Left ventricle myocardium superior (tissue), 1 donor: ENCODE measurements at regions not wholly inside any gene's neighbourhood (a gene's known extent, or its start where the extent isn't known, plus 50 kb on each side); places are given as distances from the start of the nearest gene placed in this dataset.
"Not testable (repeated sequence)": the region's sequence is repeated elsewhere in the genome, so short reads cannot be mapped to it uniquely, and the experiment has no call there.

ENCODE experiments used
- ATAC-seq: fragments of 200-7000 bp; cut with Tn5 transposase; one replicate; pipeline ENCODE4 v1.9.1; 2020; ENCODE audit warnings: mild to moderate bottlenecking, moderate library complexity
- DNase-seq: peaks from one replicate; pipeline ENCODE4 v3.0.0-alpha.2; 2020
- intact Hi-C: fragments of 100-400 bp; cut with micrococcal nuclease; formaldehyde crosslinking; loops from one replicate; pipeline ENCODE4 v1.11.0; 2022
- donor health status: DM: no; HTN: yes; CAD: no; lungs with severe emphysema.

DNA sequence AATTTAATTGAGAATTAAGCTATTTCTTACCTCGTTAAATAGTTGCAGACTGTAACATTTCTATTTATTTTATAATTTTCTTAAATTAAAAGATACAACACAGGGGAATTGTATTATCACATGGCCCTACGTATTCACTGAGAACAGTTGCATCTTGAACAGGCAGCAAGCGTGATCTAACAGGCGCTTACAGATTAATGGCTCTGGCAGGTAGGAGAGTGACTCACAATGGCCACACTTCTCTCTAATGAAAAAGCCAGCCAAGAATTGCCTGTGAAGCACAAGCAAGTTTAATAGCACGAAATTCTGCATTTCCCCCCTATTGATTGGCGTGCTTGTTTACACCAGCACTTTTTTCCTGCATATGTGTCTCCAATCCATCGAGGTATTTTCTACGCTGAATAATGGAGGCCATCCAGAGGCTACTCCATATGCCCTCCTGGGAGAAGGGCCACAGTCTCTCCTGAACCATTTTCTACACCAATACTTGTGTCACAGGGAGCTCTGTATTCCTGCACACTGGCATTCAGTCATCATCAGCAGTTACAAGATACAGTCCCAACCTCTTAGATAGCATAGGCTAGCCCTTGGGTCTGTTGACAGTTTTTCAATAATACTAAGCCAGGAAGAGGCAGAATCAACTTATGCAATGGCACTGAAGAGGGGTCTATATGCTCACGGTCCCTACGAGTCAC is 150.6 kb upstream of the PLD5 start:
- intact Hi-C loops = no loop called here
- ATAC-seq = no peak
- no peak for DNase-seq

DNA sequence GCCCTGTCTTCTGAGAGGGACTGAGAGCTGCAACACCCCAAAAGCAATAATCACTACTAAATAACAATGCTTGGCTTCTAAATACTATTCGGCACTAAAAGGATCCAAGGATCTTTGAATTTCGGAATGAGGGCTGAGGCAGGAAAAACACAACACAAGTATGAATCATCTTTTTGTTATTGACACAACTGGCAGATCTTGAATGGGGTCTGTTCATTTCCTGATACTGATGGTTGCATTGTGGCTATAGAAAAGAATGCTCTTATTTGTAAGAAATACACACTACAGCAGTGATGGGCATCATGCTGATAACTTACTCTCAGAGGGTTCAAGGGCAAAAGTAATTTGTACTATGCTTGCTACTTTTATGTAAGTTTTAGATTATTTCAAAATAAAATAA is 149.2 kb upstream of the PLD5 start:
- ATAC-seq (no peak), DNase-seq (no peak)
- intact Hi-C loops = no loop called here

DNA sequence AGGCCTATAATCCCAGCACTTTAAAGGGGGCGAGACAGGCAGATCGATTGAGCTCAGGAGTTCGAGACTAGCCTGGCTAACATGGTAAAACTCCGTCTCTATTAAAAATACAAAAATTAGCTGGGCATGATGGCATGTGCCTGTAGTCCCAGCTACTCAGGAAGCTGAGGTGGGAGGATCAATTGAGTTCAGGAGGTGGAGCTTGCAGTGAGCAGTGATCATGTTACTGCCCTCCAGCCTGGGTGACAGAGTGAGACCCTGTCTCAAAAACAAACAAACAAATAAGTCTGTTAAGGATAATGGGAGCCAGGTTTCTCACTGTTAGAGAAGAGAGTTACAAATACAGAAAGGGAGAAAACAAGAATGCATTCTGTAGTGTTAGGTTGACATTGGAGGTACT is 148.7 kb upstream of the PLD5 start:
- intact Hi-C loops, ATAC-seq, DNase-seq: not testable (repeated sequence)

DNA sequence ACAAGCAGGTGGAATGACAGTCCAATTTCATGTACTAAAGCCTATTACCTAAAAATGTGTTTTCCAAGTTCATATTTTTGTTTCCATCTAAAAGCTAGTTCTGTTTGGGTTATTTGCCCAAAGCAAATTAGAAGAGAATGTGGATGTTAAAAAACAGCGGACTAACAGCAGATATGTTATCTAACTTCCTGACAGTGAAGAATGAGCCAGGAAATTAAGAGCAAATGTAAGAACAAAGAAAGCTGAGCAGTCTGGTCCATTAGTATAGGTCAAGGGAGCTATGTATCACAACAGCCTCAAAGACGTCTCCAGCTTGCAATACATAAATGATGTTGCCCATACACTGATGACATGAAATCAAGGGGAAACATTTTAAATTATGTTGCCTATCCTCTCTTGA is 145.5 kb upstream of the PLD5 start:
- DNase-seq (no peak), ATAC-seq (no peak)
- intact Hi-C loops = no loop called here

DNA sequence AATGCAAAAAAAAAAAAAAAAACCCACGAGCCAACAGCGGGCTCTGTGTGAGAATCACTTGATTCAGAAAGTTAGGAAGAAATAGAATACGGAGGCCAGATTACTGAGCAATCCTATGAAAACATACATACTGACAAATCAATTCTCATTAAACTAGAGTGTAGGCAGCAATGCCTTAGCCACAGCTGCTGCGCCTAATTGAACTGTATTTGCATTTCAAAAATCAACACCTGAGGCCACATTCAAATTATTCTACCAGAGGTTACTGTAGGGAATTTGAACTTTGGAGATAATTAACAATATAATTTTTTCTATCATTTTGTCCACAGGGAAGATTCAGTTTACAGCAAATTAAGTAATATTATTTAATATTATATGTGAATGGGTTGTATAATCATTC is 138.4 kb upstream of the PLD5 start:
- intact Hi-C loops = no loop called here
- no peak for ATAC-seq
- no peak for DNase-seq

DNA sequence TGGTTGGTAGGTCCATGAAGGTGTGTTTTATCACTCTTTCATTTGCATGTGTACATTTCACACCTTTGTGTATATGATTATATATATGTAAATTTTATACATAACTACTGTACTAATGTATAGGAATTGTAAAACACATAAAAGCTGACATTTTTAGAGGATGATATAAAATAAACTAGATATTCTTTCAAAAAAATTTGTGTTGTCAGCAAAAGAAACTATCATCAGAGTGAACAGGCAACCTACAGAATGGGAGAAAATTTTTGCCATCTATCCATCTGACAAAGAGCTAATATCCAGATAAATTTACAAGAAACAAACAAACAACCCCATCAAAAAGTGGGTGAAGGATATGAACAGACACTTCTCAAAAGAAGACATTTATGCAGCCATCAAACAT is 129.3 kb upstream of the PLD5 start:
- ATAC-seq, intact Hi-C loops, DNase-seq: not testable (repeated sequence)

DNA sequence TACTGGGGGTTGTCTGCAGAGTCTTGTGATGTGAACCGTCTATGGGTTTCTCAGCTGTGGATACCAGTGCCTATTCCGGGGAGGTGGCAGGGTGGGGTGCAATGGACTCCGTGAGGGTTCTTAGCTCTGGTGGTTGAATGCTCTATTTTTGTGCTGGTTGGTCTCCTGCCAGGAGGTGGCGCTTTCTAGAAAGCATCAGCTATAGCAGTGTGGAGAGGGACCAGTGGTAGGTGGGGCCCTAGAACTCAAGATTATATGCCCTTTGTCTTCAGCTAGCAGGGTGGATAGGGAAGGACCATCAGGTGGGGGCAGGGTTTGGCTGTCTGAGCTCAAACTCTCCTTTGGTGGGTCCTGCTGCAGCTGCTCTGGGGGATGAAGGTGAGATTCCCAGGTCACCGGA is 127.3 kb upstream of the PLD5 start:
- no peak for DNase-seq
- intact Hi-C loops = no loop called here
- no peak for ATAC-seq

DNA sequence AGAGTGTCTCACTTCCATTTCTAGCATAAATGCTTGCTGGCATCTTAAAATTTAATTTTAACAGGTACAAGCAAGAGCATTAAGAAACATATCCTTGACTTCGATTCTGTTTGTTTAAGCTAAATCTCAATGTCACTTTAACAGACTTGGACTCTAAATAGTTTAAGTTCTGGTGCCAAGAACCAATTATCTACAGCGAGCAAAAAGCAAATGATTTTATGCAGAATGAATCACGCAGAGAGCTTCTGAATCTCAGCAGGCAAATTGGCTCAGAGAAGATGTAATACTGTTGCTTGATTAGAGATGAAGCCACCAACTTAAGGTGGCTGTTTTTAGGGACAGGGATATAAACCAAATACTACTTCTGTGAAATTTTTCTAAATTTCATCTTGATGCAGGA is 117.0 kb upstream of the PLD5 start:
- ATAC-seq = no peak
- intact Hi-C loops = no loop called here
- DNase-seq = no peak

DNA sequence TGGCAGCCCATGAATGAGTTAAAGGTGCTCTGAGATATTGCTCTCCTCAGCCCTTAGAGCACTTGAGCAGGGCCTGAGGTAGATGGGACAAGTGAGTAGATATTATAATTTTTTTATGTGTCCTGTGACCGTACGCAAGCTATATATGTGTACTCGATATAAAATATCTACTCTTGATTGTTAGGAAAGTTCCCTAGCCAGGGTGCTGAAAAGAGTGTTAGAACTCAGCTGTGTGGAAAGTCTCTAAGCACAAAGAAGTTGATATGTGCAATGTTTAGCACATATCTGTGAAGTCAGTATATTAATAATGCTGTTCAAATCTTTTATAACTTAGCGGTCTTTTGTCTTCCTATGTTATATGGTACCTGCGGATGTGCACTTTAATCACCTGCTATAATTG is 114.6 kb upstream of the PLD5 start:
- ATAC-seq (no peak), DNase-seq (no peak)
- intact Hi-C loops = no loop called here

DNA sequence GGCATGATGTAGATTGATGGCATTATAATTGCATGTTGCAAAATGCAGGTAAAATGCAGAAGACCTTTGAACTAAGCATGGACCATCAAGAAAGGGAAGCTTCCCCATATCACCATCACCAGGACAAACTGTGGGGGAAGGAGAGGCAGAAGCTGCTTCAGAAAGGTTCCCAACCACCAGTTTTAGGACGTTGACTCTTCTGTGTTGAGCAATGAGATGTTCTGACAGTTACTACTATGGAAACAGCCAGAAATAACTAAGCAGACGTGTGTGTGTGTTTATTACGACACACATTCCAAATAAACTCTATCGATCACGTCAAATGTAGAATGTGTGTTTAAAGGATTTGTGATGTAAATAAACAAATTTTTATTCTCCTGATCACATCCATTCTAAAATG is 110.2 kb upstream of the PLD5 start:
- DNase-seq = no peak
- ATAC-seq = no peak
- intact Hi-C loops = no loop called here

DNA sequence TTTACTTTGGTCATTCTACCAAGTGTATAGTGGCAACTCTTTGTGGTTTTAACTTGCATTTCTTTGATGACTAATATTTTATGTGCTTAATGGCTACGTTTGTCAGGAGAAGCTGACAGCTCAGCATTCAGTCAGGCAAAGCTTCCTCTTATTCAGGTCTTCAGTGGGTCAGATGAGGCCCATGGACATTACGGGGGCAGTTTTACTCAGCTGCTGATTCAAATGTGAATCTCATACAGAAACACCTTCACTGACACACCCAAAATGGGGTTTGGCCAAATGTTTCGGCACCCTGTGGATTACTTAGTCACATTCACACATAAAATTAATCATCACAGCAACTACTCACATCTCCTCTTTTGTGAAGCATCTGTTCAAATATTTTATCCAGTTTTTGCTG is 104.9 kb upstream of the PLD5 start:
- DNase-seq (no peak), ATAC-seq (no peak)
- intact Hi-C loops = no loop called here

DNA sequence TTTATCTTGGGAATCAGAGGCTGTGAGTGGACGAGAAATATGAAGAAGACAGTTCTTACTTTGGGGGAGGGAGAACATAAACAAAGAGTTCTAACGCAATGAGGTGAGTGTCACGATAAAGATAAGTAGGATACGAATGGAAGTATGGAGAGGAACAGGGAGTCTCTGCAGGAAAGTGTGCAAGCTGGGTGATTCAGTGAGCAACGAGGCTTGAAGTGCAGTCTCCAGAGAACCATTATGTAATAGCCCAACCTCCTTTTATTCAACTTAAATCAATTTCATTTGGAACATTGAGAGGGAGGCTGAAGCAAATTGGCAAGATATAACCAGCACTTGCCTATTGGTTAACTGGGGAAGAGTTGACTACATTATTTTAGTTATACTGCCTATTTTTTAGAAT is 99.3 kb upstream of the PLD5 start:
- intact Hi-C loops = no loop called here
- ATAC-seq = no peak

DNA sequence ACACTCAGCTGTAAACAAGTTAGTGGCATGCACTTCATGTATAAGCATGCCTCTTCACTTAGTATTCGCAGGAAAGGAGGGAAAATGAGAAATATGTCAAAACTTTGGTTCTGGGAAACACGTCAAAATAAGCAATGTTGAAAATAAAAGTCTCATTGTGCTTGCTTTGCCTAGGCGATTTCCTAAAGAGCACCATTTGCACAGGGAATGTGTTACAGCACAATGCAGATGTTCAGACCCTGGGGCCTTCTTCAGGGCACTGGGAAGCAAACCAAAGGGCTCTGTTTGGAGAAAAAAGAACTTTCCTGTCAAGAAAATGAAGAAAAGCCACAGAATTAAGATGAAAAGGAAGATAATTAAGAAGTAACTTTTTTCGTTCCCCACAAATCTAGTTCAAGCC is 98.6 kb upstream of the PLD5 start:
- no peak for DNase-seq
- no peak for ATAC-seq
- intact Hi-C loops = no loop called here

More for the DNA sequence above, 99.3 kb upstream of the PLD5 start:
- no peak for DNase-seq

DNA sequence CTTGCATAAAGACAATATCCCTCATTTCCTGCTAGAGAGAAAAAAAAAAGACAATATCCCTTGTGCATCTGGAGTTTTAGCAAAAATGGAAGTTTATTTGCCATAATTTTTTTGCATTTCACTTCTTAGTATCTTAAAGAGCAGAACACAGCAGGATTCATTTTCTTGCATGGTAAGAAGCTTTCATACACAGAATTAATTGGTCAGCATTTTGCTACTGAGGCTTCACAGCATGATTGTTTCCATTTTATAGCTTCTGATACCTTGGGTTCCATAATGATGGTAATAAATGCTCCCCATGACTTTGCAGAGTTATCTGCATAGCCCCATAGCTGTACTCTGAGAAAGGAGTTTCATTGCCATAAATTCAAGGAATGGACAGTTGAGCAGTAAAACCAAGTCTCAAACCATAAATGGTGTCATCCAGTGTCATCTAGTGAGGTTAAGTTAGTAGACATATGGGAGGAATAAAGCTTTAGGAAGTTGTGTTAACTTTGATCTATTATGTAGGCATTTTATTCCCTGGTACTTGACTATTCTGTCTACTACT is 88.8 kb upstream of the PLD5 start:
- ATAC-seq = no peak
- intact Hi-C loops = no loop called here
- DNase-seq = no peak

DNA sequence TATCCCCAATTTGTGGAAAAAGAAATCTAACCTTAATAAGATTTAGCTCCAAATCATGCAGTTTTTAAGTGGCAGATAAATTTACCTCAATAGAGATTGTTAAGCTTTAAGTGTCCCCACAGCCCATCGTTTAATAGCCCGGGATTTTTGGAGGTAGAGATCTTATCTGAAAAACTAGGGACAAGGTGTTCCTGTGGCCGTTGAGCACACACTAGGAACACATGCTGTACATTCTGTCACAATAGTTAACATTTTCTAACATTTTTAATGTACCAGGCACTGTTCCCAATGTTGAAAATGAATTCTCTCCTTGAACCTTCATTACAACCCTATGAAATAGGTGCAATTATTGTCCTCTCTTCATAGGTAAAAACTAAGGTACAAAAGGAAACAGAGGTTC is 85.7 kb upstream of the PLD5 start:
- ATAC-seq (no peak), DNase-seq (no peak)
- intact Hi-C loops = no loop called here

DNA sequence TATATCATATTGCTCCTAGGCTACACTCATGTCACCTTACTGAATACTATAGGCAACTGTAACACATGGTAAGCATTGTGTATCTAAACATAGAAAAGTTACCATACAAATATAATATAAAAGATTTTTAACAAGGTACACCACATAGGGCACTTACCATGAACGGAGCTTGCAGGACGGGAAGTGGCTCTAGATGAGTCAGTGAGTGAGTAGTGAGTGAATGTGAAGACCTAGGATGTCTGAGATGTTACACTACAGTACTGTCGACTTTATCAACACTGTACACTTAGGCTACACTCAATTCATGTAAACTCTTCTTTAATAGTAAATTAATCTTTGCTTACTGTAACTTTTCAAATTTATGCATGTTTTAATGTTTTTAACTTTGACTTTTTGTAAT is 81.0 kb upstream of the PLD5 start:
- DNase-seq (no peak), ATAC-seq (no peak)
- intact Hi-C loops = no loop called here

DNA sequence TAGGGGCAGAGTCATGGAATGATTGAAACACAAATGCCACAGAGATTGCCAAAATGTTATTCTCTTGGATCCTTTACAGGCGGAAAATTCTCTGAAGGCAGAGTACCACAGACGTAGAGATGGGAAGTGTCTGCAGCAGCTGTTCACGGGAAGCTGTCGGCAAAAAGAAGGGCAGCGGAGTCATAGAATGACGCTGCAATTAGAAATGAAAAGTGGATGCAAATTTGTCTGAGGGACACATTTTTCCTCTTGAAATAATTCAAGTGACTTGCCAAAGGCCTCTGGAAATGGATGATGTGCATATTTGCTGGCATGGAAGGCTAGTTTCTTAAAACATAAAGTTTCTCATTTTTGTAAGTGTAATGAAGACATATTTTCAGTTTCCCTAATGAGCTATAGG is 77.5 kb upstream of the PLD5 start:
- no peak for ATAC-seq
- no peak for DNase-seq
- intact Hi-C loops = no loop called here

DNA sequence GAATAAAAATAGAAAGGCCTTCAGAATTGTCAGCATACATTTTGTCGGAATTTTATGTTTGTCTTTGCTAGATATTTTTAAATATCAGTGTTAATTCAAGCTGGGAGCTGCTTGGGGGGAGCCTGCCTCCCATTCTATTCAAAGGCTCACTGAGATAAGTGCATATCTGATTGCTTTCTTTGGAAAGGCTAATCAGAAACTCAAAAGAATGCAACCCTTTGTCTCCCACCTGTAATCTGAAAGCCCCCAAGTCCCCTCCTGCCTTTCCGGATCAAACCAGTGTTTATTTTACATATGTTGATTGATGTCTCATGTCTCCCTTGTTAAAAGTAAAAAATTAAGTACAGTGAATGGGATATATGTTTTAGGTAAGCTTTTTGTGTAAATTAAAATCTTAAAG is 69.3 kb upstream of the PLD5 start:
- DNase-seq, ATAC-seq, intact Hi-C loops: not testable (repeated sequence)

DNA sequence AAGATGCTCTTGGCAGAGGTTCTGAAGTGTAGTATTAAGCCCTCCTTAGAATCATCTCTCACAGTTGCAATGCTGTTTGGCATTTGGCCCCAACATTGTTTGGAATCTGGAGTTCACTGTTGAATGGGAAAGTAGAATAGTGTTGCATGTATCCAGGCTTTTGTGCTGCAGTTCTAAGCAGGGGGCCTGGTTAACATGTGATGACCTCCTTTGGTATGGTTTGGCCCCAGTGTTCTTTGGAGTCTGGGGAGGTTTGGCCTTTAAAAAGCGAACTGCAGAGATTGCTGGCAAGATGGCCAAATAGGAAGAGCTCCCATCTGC is 61.8 kb upstream of the PLD5 start:
- DNase-seq (no peak), ATAC-seq (no peak)
- intact Hi-C loops = no loop called here

DNA sequence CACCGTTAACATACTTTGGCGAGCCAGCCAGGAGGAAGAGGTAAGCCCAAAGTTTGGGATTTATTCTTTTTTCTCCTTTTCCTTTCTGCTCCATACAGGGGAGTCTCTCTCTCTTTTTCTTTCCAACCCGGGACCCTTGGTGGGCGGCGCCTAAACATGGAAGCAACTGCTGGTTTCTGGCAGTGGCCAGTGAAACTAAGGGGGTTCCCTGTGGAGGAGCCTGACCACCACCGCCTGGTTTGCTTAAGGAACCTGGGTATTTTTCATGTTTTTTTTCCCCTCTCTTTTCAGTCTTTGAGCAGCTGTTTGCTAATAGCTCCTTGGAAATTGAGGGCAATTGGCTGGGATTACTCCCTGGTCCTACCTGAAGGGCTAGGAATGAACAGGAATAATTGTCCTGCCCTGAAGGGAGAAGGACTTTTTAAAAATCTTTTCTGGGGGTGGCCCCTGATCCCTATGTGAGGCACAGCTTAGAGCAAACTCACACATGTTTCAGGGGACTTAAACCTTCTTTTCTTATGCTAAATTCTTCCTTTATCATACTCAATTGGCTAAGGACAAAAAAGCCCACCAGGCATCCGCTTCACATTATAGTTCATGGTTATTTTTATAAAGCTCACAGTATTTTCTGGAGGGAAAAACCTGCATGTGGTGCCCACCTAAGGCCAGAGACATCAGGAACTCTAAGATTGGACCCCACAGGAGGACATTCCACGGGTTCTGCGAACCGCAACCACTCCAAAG is 61.3 kb upstream of the PLD5 start:
- ATAC-seq (no peak), DNase-seq (no peak)
- intact Hi-C loops = no loop called here

DNA sequence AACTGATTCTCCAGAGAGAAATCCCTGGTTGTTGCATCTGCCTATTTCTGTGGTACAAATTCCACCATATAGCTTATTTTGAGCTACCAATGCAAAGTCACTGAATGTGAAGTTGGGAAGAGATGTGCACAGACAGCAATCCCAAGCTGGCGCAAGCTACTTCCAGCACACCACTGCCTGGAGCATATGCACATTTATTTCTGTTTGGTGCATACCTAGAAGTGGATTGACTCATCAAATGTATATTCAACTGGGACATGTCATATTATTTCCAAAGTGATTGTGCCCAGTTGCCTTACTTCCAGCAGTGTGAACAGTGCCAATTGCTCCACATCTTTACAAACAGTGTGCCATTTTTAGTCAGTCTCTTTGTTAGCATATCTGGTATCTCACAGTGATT is 58.2 kb upstream of the PLD5 start:
- DNase-seq (no peak), ATAC-seq (no peak)
- intact Hi-C loops = no loop called here
